Hepatic stellate cell (primary cell): ENCODE measurements at regions not wholly inside any gene's neighbourhood (a gene's known extent, or its start where the extent isn't known, plus 50 kb on each side); places are given as distances from the start of the nearest gene placed in this dataset.
A peak's percentile ranks its signal among the peaks of the same experiment; 100 is the strongest.

Experiments used
- DNase-seq: peaks from one replicate; pipeline ENCODE4 v3.0.0; 2011; ENCODE audit warnings: low spot score

DNA sequence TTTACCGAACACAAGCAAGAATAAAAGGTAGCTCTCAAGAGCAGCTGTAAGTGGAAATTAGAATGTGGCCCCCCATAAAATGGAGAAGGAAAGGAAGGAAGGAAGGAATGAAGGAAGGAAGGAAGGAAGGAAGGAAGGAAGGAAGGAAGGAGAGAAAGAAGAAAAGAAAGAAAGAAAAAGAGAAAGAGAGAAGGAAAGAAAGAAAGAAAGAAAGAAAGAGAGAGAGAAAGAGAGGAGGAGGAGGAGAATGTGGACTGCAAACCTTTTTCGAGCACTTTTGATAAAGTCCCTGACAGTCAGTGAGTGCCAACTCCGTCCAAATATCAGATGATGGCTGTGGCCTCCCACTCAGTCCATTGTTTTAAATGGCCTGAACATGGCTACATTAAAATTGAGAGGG lies 53.8 kb upstream of the SNX2 start:
- DNase-seq: no peak

DNA sequence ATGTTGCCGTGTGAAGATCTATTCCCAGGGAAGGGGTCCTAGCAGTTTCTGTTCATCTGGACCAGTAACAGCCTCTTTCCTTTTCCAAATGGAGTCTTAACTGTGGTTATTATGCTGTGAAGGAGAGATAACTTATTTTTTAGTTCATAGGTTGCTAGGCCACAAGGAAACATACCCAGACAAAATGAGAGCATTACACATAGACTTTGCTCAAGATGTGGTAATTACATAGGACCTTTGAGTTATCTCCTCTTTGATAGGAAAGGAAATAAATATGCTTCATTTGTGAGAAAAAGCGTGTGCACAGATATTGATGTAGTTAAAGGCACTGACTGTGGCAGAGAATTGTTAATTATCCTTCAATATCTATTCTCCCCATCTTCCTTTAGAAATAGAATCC lies 52.5 kb upstream of the SNX2 start:
- no peak for DNase-seq

DNA sequence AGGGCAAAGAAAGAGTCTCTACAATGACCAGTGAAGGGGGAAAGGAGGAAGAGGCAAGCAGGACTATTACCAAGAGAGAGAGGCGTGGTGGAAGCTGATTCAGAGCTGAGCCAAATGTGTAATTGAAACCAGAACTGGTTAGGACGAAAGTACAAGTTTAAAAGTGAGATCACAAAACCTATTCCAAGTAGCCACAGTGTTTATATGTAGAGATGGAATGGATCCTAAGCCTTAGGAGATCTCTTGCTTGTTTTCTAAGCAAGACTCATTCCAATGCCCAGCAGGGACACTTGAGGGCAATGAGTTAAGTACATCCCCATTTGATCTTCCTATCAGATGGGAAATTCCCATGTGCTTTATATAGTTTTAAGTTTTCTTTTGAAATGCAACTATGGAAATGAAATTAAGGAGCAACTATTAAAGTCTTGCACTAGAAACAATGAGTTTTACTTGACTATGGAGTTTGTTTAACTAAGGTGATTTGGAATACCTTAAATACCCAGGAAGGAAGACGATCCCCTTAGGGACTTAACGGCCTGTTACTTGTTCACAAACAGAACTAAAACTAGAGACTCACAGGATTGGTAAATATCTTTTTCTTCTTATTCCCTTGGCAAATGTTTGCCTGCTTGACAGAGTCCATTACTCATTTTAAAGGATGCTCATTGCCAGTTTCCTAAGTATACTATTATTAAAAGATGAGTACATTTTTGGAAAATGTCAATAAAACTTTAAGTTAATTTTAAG lies 51.1 kb upstream of the SNX2 start:
- peak; percentile 19 for DNase-seq
